HepG2 (cell line): ENCODE measurements at regions not wholly inside any gene's neighbourhood (a gene's known extent, or its start where the extent isn't known, plus 50 kb on each side); places are given as distances from the start of the nearest gene placed in this dataset.

ENCODE experiments used
- ATAC-seq: fragments of 200-7000 bp; cut with Tn5 transposase; 3 replicates; pipeline ENCODE4 v1.9.1; 2020; ENCODE audit warnings: mild to moderate bottlenecking, moderate library complexity
- BruUV-seq: library from RNA; stranded (reverse); fragments of 400-500 nt; replicated peaks from 2 replicates; lab custom pipeline; 2021; lab: Mats Ljungman, UMichigan
- CTCF ChIA-PET: fragments of 300-600 bp; formaldehyde crosslinking; extraction: SDS; loops from one replicate; lab custom pipeline; 2021; ENCODE audit warnings: low total read pairs, inconsistent platforms, low intra/inter-chr PET ratio; lab: Yijun Ruan, JAX
- POLR2A ChIA-PET: fragments of 350-600 bp; sonication (Branson Sonifier 250); formaldehyde crosslinking; loops from one replicate; lab custom pipeline; 2020; ENCODE audit warnings: antibody characterized with exemption, inconsistent platforms; lab: Yijun Ruan, JAX
- DNase-seq: peaks from one replicate; pipeline ENCODE4 v3.0.0-alpha.2; 2015; ENCODE audit warnings: low spot score
- FAIRE-seq: peaks from 3 replicates; lab custom pipeline; 2011; peaks lifted over from hg19 to GRCh38; lab: Jason Lieb, UNC
- H2AFZ ChIP-seq: one replicate; pipeline ENCODE4 v1.6.1; 2011; ENCODE audit warnings: low read length, inconsistent platforms
- H3K27ac ChIP-seq: fragments of 300-600 bp; 3 replicates; pipeline ENCODE4 v1.8.0; 2011; ENCODE audit warnings: mixed run types, mild to moderate bottlenecking, mixed read lengths, low read length, inconsistent platforms; ENCODE audit not compliant: insufficient read depth; ENCODE audit errors: extremely low read length
- H3K27me3 ChIP-seq, 2 experiments: fragments of 200-600 bp in 1 of 2; 2 replicates in 1 of 2; 3 replicates in 1 of 2; pipeline versions ENCODE4 v1.6.0 to v1.8.0; 2011; ENCODE audit warnings: low read length in 2 of 2, mild to moderate bottlenecking in 2 of 2, moderate library complexity in 2 of 2, inconsistent platforms in 1 of 2; ENCODE audit not compliant: insufficient read depth in 2 of 2, control insufficient read depth in 1 of 2
- H3K36me3 ChIP-seq, 2 experiments: fragments of 200-600 bp in 1 of 2; replicated peaks in 1 of 2; 2 replicates in 1 of 2; 3 replicates in 1 of 2; pipeline versions ENCODE4 v1.5.1 to v1.8.0; 2011; ENCODE audit warnings: low read length in 2 of 2, inconsistent platforms in 1 of 2; ENCODE audit not compliant: insufficient read depth in 2 of 2, control insufficient read depth in 1 of 2
- H3K4me1 ChIP-seq: 2 replicates; pipeline ENCODE4 v1.5.1; 2012; ENCODE audit warnings: low read length, inconsistent platforms; ENCODE audit not compliant: insufficient read depth
- H3K4me2 ChIP-seq: 2 replicates; pipeline ENCODE4 v1.6.0; 2011; ENCODE audit warnings: low read depth, low read length, inconsistent platforms
- H3K4me3 ChIP-seq, 3 experiments: fragments of 200-600 bp in 1 of 3; sonication (generic), shearing (Covaris generic) in 1 of 3; replicated peaks in 1 of 3; 2 replicates each; pipeline ENCODE4 v1.5.1; 2011 to 2016; ENCODE audit warnings: low read length in 3 of 3, inconsistent platforms in 2 of 3, low read depth in 2 of 3, mild to moderate bottlenecking in 2 of 3, control low read depth in 1 of 3, mixed read lengths in 1 of 3; ENCODE audit not compliant: insufficient read depth in 1 of 3
- H3K79me2 ChIP-seq: one replicate; pipeline ENCODE4 v1.6.1; 2011; ENCODE audit warnings: low read length, inconsistent platforms; ENCODE audit not compliant: insufficient read depth
- H3K9ac ChIP-seq: 2 replicates; pipeline ENCODE4 v1.6.0; 2011; ENCODE audit warnings: mild to moderate bottlenecking, low read depth, low read length, inconsistent platforms; ENCODE audit not compliant: insufficient read depth
- H3K9me3 ChIP-seq: 2 replicates; pipeline ENCODE4 v1.5.1; 2012; ENCODE audit warnings: mild to moderate bottlenecking, low read length
- H4K20me1 ChIP-seq: 2 replicates; pipeline ENCODE4 v1.6.0; 2011; ENCODE audit warnings: inconsistent platforms, mild to moderate bottlenecking, low read length, moderate library complexity; ENCODE audit not compliant: insufficient read depth
- ATF7 ChIP-seq, 2 experiments: fragments of 450-650 bp in 1 of 2; sonication (generic) in 1 of 2; formaldehyde crosslinking in 1 of 2; IDR thresholded peaks; 2 replicates each; pipeline versions ENCODE4 v1.4.0 to v1.6.1; 2016 to 2020; ENCODE audit warnings: antibody characterized with exemption in 1 of 2, mild to moderate bottlenecking in 1 of 2, missing genetic modification reagents in 1 of 2
- TBX2 ChIP-seq: sonication (generic); formaldehyde crosslinking; IDR thresholded peaks from 2 replicates; pipeline ENCODE4 v1.5.0; 2020; ENCODE audit warnings: missing genetic modification reagents, mild to moderate bottlenecking, borderline replicate concordance
- WGBS: methylation state at CpG from one replicate; pipeline ENCODE4 v1.1.6; 2017; ENCODE audit warnings: low lambda C conversion rate; 5-methylcytosine and 5-hydroxymethylcytosine counted together
- in situ Hi-C: cut with HindIII; loops from 2 replicates; pipeline ENCODE4 v1.10.0; 2017; ENCODE audit warnings: low pct_unique_long_range_greater_than_20kb; ENCODE audit not compliant: extremely low pct_ligation_motif_present
- intact Hi-C: fragments of 100-400 bp; cut with micrococcal nuclease; formaldehyde crosslinking; loops from one replicate; pipeline ENCODE4 v1.10.0; 2022; ENCODE audit not compliant: unreplicated experiment
- TF ChIP-seq, protein P1 (sequence below): sonication (generic); formaldehyde crosslinking; IDR thresholded peaks from 2 replicates; pipeline ENCODE4 v1.8.0; 2022; ENCODE audit warnings: missing genetic modification reagents, mild to moderate bottlenecking, inconsistent platforms, borderline replicate concordance
- TF ChIP-seq, protein P2 (sequence below): sonication (generic); formaldehyde crosslinking; IDR thresholded peaks from 2 replicates; pipeline ENCODE4 v1.8.1; 2022; ENCODE audit warnings: low read depth, mild to moderate bottlenecking, missing genetic modification reagents
- TF ChIP-seq, protein P3 (sequence below): sonication (generic); IDR thresholded peaks from 2 replicates; pipeline ENCODE4 v1.6.1; 2016; ENCODE audit warnings: low read depth, borderline replicate concordance
- TF ChIP-seq, protein P4 (sequence below): sonication (generic); formaldehyde crosslinking; IDR thresholded peaks from 2 replicates; pipeline ENCODE4 v1.9.0; 2021; ENCODE audit warnings: mild to moderate bottlenecking, missing genetic modification reagents

DNA sequence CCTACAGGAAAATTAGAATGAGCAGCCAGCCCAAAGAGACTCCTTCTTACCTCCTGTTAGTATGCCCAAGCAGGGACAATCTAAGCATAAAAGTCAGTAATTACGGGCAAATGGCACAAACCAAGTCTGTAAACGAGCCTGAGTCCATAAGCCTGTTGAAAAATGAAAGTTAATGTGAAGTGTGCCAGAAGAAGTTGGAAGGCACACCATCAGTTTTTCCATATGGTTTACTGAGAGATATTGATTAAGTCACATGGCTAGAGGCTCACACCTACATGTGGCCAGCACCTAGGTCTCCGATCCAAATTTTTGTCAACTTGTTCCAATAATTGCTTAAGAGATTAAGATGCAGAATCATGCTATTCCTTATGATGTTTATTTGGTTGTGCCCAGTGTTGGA lies 242.4 kb upstream of the CSF3R start:
- no peak overlapping the region for H2AFZ ChIP-seq
- H3K4me3 ChIP-seq = no peak overlapping the region
- H3K27me3 ChIP-seq = peaks cover 0 to 13% of the 10 kb centered on the region in 2 experiments; a peak in 2 of 5 replicates
- no peaks in the 10 kb centered on the region for H3K9me3 ChIP-seq
- no peaks in the 10 kb centered on the region for H3K4me1 ChIP-seq
- TF ChIP-seq, protein P1, sequence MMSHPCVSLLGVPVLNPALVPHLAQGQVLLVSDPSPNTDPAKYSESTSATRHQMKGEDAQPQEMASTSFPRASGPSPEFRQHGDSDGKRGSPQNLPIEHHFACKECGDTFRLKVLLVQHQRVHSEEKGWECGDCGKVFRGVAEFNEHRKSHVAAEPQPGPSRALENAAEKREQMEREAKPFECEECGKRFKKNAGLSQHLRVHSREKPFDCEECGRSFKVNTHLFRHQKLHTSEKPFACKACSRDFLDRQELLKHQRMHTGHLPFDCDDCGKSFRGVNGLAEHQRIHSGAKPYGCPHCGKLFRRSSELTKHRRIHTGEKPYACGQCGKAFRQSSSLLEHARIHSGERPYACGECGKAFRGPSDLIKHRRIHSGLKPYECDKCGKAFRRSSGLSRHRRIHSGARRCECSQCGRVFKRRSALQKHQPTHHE = no peak
- TF ChIP-seq, protein P2, sequence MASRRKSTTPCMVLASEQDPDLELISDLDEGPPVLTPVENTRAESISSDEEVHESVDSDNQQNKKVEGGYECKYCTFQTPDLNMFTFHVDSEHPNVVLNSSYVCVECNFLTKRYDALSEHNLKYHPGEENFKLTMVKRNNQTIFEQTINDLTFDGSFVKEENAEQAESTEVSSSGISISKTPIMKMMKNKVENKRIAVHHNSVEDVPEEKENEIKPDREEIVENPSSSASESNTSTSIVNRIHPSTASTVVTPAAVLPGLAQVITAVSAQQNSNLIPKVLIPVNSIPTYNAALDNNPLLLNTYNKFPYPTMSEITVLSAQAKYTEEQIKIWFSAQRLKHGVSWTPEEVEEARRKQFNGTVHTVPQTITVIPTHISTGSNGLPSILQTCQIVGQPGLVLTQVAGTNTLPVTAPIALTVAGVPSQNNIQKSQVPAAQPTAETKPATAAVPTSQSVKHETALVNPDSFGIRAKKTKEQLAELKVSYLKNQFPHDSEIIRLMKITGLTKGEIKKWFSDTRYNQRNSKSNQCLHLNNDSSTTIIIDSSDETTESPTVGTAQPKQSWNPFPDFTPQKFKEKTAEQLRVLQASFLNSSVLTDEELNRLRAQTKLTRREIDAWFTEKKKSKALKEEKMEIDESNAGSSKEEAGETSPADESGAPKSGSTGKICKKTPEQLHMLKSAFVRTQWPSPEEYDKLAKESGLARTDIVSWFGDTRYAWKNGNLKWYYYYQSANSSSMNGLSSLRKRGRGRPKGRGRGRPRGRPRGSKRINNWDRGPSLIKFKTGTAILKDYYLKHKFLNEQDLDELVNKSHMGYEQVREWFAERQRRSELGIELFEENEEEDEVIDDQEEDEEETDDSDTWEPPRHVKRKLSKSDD (CRISPR knock-in tag) = no peak
- TF ChIP-seq, protein P3, sequence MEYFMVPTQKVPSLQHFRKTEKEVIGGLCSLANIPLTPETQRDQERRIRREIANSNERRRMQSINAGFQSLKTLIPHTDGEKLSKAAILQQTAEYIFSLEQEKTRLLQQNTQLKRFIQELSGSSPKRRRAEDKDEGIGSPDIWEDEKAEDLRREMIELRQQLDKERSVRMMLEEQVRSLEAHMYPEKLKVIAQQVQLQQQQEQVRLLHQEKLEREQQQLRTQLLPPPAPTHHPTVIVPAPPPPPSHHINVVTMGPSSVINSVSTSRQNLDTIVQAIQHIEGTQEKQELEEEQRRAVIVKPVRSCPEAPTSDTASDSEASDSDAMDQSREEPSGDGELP = no peak
- TF ChIP-seq, protein P4, sequence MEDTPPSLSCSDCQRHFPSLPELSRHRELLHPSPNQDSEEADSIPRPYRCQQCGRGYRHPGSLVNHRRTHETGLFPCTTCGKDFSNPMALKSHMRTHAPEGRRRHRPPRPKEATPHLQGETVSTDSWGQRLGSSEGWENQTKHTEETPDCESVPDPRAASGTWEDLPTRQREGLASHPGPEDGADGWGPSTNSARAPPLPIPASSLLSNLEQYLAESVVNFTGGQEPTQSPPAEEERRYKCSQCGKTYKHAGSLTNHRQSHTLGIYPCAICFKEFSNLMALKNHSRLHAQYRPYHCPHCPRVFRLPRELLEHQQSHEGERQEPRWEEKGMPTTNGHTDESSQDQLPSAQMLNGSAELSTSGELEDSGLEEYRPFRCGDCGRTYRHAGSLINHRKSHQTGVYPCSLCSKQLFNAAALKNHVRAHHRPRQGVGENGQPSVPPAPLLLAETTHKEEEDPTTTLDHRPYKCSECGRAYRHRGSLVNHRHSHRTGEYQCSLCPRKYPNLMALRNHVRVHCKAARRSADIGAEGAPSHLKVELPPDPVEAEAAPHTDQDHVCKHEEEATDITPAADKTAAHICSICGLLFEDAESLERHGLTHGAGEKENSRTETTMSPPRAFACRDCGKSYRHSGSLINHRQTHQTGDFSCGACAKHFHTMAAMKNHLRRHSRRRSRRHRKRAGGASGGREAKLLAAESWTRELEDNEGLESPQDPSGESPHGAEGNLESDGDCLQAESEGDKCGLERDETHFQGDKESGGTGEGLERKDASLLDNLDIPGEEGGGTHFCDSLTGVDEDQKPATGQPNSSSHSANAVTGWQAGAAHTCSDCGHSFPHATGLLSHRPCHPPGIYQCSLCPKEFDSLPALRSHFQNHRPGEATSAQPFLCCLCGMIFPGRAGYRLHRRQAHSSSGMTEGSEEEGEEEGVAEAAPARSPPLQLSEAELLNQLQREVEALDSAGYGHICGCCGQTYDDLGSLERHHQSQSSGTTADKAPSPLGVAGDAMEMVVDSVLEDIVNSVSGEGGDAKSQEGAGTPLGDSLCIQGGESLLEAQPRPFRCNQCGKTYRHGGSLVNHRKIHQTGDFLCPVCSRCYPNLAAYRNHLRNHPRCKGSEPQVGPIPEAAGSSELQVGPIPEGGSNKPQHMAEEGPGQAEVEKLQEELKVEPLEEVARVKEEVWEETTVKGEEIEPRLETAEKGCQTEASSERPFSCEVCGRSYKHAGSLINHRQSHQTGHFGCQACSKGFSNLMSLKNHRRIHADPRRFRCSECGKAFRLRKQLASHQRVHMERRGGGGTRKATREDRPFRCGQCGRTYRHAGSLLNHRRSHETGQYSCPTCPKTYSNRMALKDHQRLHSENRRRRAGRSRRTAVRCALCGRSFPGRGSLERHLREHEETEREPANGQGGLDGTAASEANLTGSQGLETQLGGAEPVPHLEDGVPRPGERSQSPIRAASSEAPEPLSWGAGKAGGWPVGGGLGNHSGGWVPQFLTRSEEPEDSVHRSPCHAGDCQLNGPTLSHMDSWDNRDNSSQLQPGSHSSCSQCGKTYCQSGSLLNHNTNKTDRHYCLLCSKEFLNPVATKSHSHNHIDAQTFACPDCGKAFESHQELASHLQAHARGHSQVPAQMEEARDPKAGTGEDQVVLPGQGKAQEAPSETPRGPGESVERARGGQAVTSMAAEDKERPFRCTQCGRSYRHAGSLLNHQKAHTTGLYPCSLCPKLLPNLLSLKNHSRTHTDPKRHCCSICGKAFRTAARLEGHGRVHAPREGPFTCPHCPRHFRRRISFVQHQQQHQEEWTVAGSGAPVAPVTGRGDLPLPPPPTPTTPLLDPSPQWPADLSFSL (CRISPR knock-in tag) = no peak
- TF ChIP-seq ATF7 (IDR thresholded peaks at IDR 0.05) (no peak), ATF7 (CRISPR knock-in tag; IDR thresholded peaks at IDR 0.05) (no peak), TBX2 (CRISPR knock-in tag) (no peak)
- no peak overlapping the region for H3K4me2 ChIP-seq
- 0% methylated on average over 3 of the region's 3 CpGs for WGBS
- in situ Hi-C loops (no loop called here), intact Hi-C loops (no loop called here)
- BruUV-seq = no TSS peak
- FAIRE-seq = no peak
- no peaks in the 10 kb centered on the region for H4K20me1 ChIP-seq
- no peak overlapping the region for H3K27ac ChIP-seq
- ChIA-PET POLR2A (no interaction called here), CTCF (no interaction called here)
- no peaks in the 10 kb centered on the region for H3K36me3 ChIP-seq
- no peak overlapping the region for H3K9ac ChIP-seq
- H3K79me2 ChIP-seq = no peaks in the 10 kb centered on the region
- no peak for DNase-seq
- ATAC-seq = no peak
